Pancreas (tissue), 10 donors: ENCODE measurements at regions not wholly inside any gene's neighbourhood (a gene's known extent, or its start where the extent isn't known, plus 50 kb on each side); places are given as distances from the start of the nearest gene placed in this dataset.

Experiments used
- ATAC-seq, 4 donors: fragments of 200-7000 bp; cut with Tn5 transposase; one replicate each; pipeline versions ENCODE4 v1.8.0 to v1.9.1; 2020; ENCODE audit warnings: mild to moderate bottlenecking in 4 of 4, moderate library complexity in 4 of 4
- DNase-seq, 6 donors: peaks; one replicate each; pipeline ENCODE4 v3.0.0-alpha.2; 2020
- FAIRE-seq: peaks from 2 replicates; lab custom pipeline; 2012; peaks lifted over from hg19 to GRCh38; lab: Jason Lieb, UNC
- H3K27ac ChIP-seq, 4 donors: fragments of 200-600 bp; sonication (generic); 1 replicate in 3 of 4; 2 replicates in 1 of 4; pipeline versions ENCODE4 v1.5.0 to v1.8.0; 2020
- H3K27me3 ChIP-seq, 4 donors: fragments of 200-600 bp; one replicate each; pipeline ENCODE4 v1.8.0; 2021
- H3K36me3 ChIP-seq, 3 donors: fragments of 200-600 bp; sonication (generic) in 1 of 3; one replicate each; pipeline versions ENCODE4 v1.5.0 to v1.8.0; 2020 to 2021
- H3K4me1 ChIP-seq, 3 donors: fragments of 200-600 bp; one replicate each; pipeline ENCODE4 v1.8.0; 2021
- H3K4me3 ChIP-seq, 4 donors: fragments of 200-600 bp; sonication (generic) in 2 of 4; one replicate each; pipeline versions ENCODE4 v1.5.0 to v1.8.0; 2020 to 2021
- H3K9me3 ChIP-seq, 4 donors: fragments of 200-600 bp; one replicate each; pipeline ENCODE4 v1.8.0; 2021
- WGBS, 2 donors: extraction: QIAGEN DNeasy Blood & Tissue Kit; methylation state at CpG; one replicate each; pipeline ENCODE4 v1.1.7; 2013; 5-methylcytosine and 5-hydroxymethylcytosine counted together
- intact Hi-C, 3 donors: fragments of 100-400 bp; cut with DNase I; formaldehyde crosslinking; loops; one replicate each; pipeline versions ENCODE4 v1.11.1 to v1.14.2; 2022
- TF ChIP-seq, protein P1 (sequence below), 4 donors: fragments of 200-600 bp; sonication (generic) in 3 of 4; IDR thresholded peaks; one replicate each; pipeline versions ENCODE4 v1.5.0 to v1.8.0; 2021; ENCODE audit warnings: antibody characterized with exemption in 4 of 4
- donor health status: healthy with polysubstance abuse.
- donor health status: DM: no; HTN: no; CAD: no; lungs with moderate emphysema.
- donor health status: DM: no; HTN: no; CAD: no.
- donor health status: control.
- donor health status: control.
- donor health status: Bipolar disorder and iron deficiency.
- donor health status: DM: yes; HTN: yes; CAD: no.
- donor health status: DM: no; HTN: no; CAD: no.
- donor health status: DM: no; HTN: no; CAD: no.
- donor health status: DM: yes; HTN: yes; CAD: no.

DNA sequence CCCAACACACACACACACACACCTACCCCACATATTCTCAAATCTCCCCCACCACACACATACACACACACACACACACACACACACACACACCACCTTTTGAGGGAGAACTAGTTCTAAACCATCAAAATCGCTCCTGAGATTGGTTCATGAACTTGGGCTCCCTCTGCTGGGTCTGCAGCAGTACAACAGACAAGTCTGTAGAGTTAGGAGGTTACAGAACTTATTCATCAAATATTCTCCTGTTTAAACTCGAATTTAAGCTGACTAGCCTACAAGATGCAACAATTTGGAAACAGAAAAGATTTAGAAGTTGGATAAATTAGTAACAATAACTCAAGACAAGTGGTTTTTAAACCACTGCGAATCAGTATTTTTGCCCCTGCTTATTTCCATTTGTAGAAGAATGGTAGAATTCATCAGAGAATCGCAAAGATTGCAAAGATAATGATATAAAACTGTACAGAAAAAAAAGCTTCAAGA is 136.4 kb upstream of the USP15 start:
- WGBS, 2 donors = 24 to 25% methylated on average over 4 of the region's 4 CpGs
- no peaks in the 10 kb centered on the region for H3K4me1 ChIP-seq
- no peaks in the 10 kb centered on the region for H3K9me3 ChIP-seq
- H3K4me3 ChIP-seq = no peak overlapping the region
- no peaks in the 10 kb centered on the region for H3K36me3 ChIP-seq
- intact Hi-C loops = no loop called here
- FAIRE-seq (no peak), DNase-seq (peak in 4 of 6 donors; percentile 5 to 30 (median 22)), ATAC-seq (peak in 3 of 4 donors; percentile 73 to 83 (median 80))
- TF ChIP-seq, protein P1, sequence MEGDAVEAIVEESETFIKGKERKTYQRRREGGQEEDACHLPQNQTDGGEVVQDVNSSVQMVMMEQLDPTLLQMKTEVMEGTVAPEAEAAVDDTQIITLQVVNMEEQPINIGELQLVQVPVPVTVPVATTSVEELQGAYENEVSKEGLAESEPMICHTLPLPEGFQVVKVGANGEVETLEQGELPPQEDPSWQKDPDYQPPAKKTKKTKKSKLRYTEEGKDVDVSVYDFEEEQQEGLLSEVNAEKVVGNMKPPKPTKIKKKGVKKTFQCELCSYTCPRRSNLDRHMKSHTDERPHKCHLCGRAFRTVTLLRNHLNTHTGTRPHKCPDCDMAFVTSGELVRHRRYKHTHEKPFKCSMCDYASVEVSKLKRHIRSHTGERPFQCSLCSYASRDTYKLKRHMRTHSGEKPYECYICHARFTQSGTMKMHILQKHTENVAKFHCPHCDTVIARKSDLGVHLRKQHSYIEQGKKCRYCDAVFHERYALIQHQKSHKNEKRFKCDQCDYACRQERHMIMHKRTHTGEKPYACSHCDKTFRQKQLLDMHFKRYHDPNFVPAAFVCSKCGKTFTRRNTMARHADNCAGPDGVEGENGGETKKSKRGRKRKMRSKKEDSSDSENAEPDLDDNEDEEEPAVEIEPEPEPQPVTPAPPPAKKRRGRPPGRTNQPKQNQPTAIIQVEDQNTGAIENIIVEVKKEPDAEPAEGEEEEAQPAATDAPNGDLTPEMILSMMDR (IDR thresholded peaks at IDR 0.05) = peak in 3 of 4 donors; percentile 24 to 46 (median 43)
- H3K27ac ChIP-seq = no peak overlapping the region
- no peaks in the 10 kb centered on the region for H3K27me3 ChIP-seq

DNA sequence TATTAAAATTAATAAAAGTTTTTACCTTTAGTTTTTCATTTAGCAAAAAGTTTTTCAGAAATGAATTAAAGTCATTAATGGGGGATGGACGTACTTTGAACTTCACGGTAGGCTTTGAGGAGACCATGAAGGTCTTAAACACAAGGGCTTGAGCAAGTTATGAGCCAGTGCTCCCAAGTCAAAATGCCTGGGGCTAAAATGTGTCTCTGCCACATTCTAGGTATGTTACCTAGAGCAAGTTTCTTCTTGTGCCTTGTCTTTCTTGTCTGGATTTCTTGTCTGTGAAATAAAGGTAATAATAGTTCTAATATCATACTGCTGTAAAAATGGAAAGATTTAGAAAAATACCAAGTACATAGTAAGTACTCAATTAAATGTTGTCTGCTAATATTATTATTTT is 132.7 kb upstream of the USP15 start:
- no peak overlapping the region for H3K27ac ChIP-seq
- ATAC-seq = no peak
- no peak overlapping the region for H3K4me3 ChIP-seq
- H3K36me3 ChIP-seq = no peaks in the 10 kb centered on the region
- DNase-seq = no peak
- WGBS, 2 donors = 85 to 89% methylated on average over 2 of the region's 2 CpGs
- TF ChIP-seq, protein P1 (IDR thresholded peaks at IDR 0.05) = no peak
- intact Hi-C loops = no loop called here
- no peaks in the 10 kb centered on the region for H3K9me3 ChIP-seq
- no peak for FAIRE-seq
- no peaks in the 10 kb centered on the region for H3K27me3 ChIP-seq
- no peaks in the 10 kb centered on the region for H3K4me1 ChIP-seq

DNA sequence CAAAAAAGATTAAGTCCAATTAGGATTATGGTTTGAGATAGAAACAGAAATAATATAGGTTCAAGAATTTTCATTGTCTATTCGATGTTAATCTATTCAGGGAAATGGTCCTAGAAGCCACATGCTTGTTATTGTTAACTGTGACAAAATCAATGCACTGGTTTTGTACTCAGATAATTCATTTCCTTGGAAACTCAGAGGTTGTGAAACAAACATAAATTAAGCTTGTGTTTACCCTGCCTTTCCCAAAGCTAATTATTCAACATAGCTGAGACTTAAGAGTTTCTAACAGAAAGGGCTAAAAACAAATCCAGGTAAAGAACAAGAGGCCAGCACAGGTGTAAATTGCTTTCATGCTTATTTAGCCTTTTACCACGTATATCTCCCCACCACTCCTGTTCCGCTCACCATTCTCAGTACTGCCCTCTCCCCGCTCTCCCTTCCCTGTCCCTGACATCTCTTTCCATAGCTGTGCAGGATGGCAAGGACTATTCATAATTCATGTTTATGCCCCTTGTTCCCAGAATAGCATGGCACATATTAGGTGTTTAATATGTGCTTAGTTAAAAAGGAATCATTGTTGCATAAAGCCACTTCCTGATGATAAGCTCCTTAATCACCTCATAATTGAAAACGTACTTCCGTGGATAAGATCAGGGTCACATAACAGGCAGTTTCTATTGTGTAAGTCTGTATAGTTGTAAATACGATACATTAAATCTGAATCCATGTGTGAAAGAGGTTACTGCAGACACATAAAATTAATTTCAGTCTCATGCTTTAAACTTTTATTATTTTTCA is 131.8 kb upstream of the USP15 start:
- no peak for FAIRE-seq
- Histone ChIP-seq H3K36me3 (no peaks in the 10 kb centered on the region), H3K4me3 (no peak overlapping the region), H3K27ac (no peak overlapping the region), H3K27me3 (no peaks in the 10 kb centered on the region), H3K9me3 (no peaks in the 10 kb centered on the region), H3K4me1 (no peaks in the 10 kb centered on the region)
- DNase-seq = no peak
- TF ChIP-seq, protein P1 (IDR thresholded peaks at IDR 0.05) = no peak
- intact Hi-C loops = no loop called here
- WGBS, 2 donors = 30 to 42% methylated on average over 7 of the region's 7 CpGs
- ATAC-seq = no peak

DNA sequence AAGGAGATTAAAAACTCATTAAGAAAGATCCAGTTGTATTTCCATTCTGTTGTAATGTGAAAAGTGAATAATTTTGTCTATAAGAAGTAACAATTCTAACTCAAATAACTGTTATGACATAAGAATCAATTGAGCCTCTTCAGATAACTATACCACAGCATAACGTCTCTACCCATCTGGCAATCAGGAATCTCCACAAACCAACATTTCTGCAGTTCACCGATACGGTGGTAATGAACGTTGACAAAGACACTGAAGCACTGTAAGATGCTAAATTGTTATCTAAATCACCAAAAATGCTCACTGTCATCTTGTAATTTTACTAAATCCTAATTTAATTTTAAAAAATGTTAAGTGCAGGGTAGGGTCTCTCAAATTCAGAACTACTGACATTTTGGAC is 130.9 kb upstream of the USP15 start:
- H3K4me3 ChIP-seq = no peak overlapping the region
- no peak overlapping the region for H3K27ac ChIP-seq
- TF ChIP-seq, protein P1 (IDR thresholded peaks at IDR 0.05) = no peak
- no peaks in the 10 kb centered on the region for H3K36me3 ChIP-seq
- ATAC-seq (no peak), FAIRE-seq (no peak), DNase-seq (no peak)
- H3K27me3 ChIP-seq = no peaks in the 10 kb centered on the region
- no peaks in the 10 kb centered on the region for H3K9me3 ChIP-seq
- H3K4me1 ChIP-seq = no peaks in the 10 kb centered on the region
- intact Hi-C loops = no loop called here
- WGBS, 2 donors = 67 to 78% methylated on average over 4 of the region's 4 CpGs

DNA sequence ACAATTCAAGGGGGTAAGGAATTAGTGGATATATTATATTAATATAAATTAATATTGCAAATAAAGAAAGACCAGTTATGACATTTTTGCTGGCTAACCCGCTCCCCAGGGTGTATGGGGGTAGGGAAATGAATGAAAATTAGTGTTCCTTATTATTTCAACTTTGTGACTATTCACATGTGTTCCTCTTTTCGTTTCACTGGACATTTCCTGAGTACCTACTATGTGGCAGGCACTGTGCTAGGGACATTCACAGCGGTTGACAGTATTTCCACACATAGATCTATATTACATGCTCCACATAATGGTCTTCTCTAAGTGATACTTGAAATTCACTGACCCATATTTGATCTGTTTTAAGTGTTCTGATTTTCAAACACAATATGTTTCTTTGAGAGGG is 129.8 kb upstream of the USP15 start:
- TF ChIP-seq, protein P1 (IDR thresholded peaks at IDR 0.05) = no peak
- Histone ChIP-seq H3K27ac (no peak overlapping the region), H3K36me3 (no peaks in the 10 kb centered on the region), H3K9me3 (no peaks in the 10 kb centered on the region), H3K4me3 (no peak overlapping the region), H3K4me1 (no peaks in the 10 kb centered on the region), H3K27me3 (no peaks in the 10 kb centered on the region)
- FAIRE-seq = no peak
- no peak for DNase-seq
- no peak for ATAC-seq
- intact Hi-C loops = no loop called here
- 68 to 74% methylated on average over 3 of the region's 3 CpGs for WGBS, 2 donors
